Parathyroid adenoma (tissue), 2 donors: ENCODE measurements at regions not wholly inside any gene's neighbourhood (a gene's known extent, or its start where the extent isn't known, plus 50 kb on each side); places are given as distances from the start of the nearest gene placed in this dataset.

Source experiments
- H2AFZ ChIP-seq: fragments of 300-600 bp; sonication (generic); one replicate; pipeline ENCODE4 v1.7.0; 2017; ENCODE audit warnings: antibody characterized with exemption, mild to moderate bottlenecking
- H3K27ac ChIP-seq: fragments of 300-600 bp; sonication (generic); one replicate; pipeline ENCODE4 v1.7.0; 2017
- H3K27me3 ChIP-seq: fragments of 300-600 bp; sonication (generic); one replicate; pipeline ENCODE4 v1.7.0; 2017; ENCODE audit warnings: low read length; ENCODE audit not compliant: control insufficient read depth, insufficient read depth
- H3K36me3 ChIP-seq: fragments of 300-600 bp; sonication (generic); one replicate; pipeline ENCODE4 v1.7.0; 2017; ENCODE audit warnings: low read length; ENCODE audit not compliant: control insufficient read depth, insufficient read depth
- H3K4me1 ChIP-seq: fragments of 300-600 bp; sonication (generic); one replicate; pipeline ENCODE4 v1.7.0; 2017; ENCODE audit warnings: control low read depth
- H3K4me2 ChIP-seq: fragments of 300-600 bp; sonication (generic); one replicate; pipeline ENCODE4 v1.7.0; 2017; ENCODE audit warnings: low read length
- H3K4me3 ChIP-seq: fragments of 300-600 bp; sonication (generic); one replicate; pipeline ENCODE4 v1.7.0; 2017; ENCODE audit warnings: low read depth, low read length
- H3K79me2 ChIP-seq: fragments of 300-600 bp; sonication (generic); one replicate; pipeline ENCODE4 v1.7.0; 2017; ENCODE audit warnings: control low read depth
- H3K9ac ChIP-seq: fragments of 300-600 bp; sonication (generic); one replicate; pipeline ENCODE4 v1.7.0; 2017; ENCODE audit warnings: mild to moderate bottlenecking
- H3K9me3 ChIP-seq: fragments of 300-600 bp; sonication (generic); one replicate; pipeline ENCODE4 v1.7.0; 2017; ENCODE audit warnings: low read length; ENCODE audit not compliant: control insufficient read depth
- TF ChIP-seq, protein P1 (sequence below): fragments of 300-600 bp; sonication (generic); IDR thresholded peaks from one replicate; pipeline ENCODE4 v1.7.0; 2017; ENCODE audit warnings: antibody characterized with exemption, mild to moderate bottlenecking
- donor health status: primary hyperparathyroidism.

DNA sequence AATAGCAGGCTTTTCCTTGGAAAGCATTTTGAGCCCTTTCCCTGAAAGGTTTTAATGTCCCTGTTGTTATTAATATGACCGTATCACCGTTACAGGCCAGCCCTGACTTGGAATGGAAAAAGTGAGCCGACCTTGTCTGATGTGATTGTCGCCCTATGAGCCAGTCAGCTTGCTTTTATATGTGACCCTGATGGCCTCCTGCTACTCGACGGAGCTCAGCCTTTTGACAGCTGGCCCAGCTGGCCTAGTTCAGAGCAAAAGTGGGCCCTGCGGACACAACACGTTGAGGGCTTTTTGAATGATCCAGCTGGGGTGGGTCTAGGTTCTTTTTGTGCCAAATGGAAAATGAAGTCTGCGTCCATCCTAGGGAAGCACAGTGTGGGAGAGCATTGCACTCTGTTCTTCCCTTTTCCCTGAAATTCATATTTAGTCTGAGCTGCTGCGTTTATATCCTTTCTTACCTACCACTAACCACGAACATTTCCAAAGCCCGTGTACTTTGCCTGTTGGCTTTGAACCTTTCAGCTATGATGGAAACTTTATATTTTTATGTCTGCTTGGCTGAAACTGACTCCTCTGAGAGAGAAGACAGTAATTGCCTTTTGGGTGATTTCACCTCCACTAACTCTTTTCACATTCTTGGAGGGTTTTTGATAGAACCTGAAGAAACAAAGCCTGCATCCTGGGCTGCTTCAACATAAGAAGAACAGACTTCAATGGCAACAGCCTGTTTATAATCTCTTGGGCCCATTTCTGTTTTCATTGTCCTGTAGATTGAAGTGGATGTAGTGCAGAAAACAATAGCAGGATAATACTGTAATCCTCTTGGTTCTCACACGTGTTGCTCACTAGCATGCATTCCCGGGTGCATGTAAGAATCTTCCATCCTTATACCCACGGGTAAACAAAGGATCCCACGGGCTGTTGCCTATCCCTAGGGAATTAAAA, 121.8 kb upstream of the HDGFL1 start:
- H3K9me3 ChIP-seq, result no peaks in the 10 kb centered on the region
- no peaks in the 10 kb centered on the region for H3K79me2 ChIP-seq
- no peaks in the 10 kb centered on the region for H3K27me3 ChIP-seq
- H3K36me3 ChIP-seq, result no peaks in the 10 kb centered on the region
- H3K4me2 ChIP-seq, result no peak overlapping the region
- peaks cover 5% of the 10 kb centered on the region for H3K4me1 ChIP-seq
- TF ChIP-seq, protein P1, sequence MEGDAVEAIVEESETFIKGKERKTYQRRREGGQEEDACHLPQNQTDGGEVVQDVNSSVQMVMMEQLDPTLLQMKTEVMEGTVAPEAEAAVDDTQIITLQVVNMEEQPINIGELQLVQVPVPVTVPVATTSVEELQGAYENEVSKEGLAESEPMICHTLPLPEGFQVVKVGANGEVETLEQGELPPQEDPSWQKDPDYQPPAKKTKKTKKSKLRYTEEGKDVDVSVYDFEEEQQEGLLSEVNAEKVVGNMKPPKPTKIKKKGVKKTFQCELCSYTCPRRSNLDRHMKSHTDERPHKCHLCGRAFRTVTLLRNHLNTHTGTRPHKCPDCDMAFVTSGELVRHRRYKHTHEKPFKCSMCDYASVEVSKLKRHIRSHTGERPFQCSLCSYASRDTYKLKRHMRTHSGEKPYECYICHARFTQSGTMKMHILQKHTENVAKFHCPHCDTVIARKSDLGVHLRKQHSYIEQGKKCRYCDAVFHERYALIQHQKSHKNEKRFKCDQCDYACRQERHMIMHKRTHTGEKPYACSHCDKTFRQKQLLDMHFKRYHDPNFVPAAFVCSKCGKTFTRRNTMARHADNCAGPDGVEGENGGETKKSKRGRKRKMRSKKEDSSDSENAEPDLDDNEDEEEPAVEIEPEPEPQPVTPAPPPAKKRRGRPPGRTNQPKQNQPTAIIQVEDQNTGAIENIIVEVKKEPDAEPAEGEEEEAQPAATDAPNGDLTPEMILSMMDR, result no peak
- no peak overlapping the region for H3K27ac ChIP-seq
- H3K4me3 ChIP-seq, result no peak overlapping the region
- H2AFZ ChIP-seq, result peak overlapping the region; percentile 71
- H3K9ac ChIP-seq, result no peak overlapping the region

DNA sequence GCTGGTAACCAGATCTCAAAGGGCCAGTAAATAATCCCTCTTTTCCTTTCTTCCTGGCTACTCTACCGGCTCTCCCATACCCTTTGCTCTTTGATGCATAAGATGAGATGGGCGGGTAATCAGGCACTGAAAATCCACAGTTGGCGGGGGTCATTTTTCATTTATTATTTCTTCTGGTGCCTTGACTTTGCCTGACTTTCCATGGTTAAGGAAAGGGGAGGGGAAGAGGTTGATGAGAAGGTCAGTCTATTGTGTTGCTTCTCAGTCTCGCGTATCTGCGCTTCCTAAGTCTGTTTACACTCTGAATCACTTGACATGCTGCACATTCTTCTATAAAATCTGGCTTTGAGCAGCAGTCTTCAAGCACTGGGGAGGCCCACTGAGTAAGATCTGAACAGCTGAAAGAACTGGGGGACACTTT, 121.1 kb upstream of the HDGFL1 start:
- H3K9ac ChIP-seq, result no peak overlapping the region
- TF ChIP-seq, protein P1, result no peak
- H3K36me3 ChIP-seq, result no peaks in the 10 kb centered on the region
- no peak overlapping the region for H3K4me3 ChIP-seq
- no peaks in the 10 kb centered on the region for H3K9me3 ChIP-seq
- no peaks in the 10 kb centered on the region for H3K79me2 ChIP-seq
- peak overlapping the region; percentile 4 for H2AFZ ChIP-seq
- no peak overlapping the region for H3K4me2 ChIP-seq
- no peaks in the 10 kb centered on the region for H3K27me3 ChIP-seq
- H3K27ac ChIP-seq, result no peak overlapping the region
- H3K4me1 ChIP-seq, result peaks cover 5% of the 10 kb centered on the region

DNA sequence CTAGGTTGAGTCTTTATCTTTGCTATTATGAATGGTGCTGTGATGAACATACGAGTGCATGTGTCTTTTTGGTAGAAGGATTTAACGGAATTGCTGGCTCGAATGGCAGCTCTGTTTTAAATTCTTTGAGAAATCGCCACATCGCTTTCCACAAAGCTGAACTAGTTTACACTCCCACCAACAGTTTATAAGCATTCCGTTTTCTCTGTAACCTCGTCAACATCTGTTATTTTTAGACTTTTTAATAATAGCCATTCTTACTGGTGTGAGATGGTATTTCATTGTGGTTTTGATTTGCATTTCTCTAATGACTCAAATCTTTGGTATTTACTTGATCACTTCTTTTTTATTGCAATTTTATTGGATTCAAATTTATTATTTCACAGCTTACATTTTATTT, 117.4 kb upstream of the HDGFL1 start:
- H3K4me2 ChIP-seq, result no peak overlapping the region
- TF ChIP-seq, protein P1, result no peak
- H3K27ac ChIP-seq, result no peak overlapping the region
- no peaks in the 10 kb centered on the region for H3K27me3 ChIP-seq
- H3K36me3 ChIP-seq, result no peaks in the 10 kb centered on the region
- no peak overlapping the region for H3K4me3 ChIP-seq
- no peaks in the 10 kb centered on the region for H3K9me3 ChIP-seq
- H2AFZ ChIP-seq, result no peak overlapping the region
- H3K79me2 ChIP-seq, result no peaks in the 10 kb centered on the region
- H3K9ac ChIP-seq, result no peak overlapping the region
- H3K4me1 ChIP-seq, result peaks cover 1% of the 10 kb centered on the region

DNA sequence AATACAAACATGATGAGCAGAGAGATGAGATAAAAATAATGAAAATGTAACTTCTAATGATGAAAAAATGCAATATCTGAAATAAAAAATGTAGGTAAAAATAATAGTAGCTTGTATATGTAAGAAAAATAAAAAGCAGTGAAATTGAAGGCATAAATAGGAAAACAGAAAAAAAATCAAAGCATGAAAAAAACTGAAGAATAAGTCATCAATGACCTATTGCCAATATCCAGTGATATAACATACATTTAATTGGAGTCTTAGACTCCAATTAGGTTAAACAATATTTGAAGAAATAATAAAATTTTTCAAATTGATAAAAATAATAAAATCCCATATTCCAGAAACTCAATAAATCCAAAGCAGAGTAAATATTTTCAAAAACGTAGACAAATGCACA, 114.0 kb upstream of the HDGFL1 start:
- no peaks in the 10 kb centered on the region for H3K27me3 ChIP-seq
- no peak overlapping the region for H3K9ac ChIP-seq
- H3K9me3 ChIP-seq, result no peaks in the 10 kb centered on the region
- TF ChIP-seq, protein P1, result no peak
- no peak overlapping the region for H3K27ac ChIP-seq
- H3K79me2 ChIP-seq, result no peaks in the 10 kb centered on the region
- H3K36me3 ChIP-seq, result no peaks in the 10 kb centered on the region
- H2AFZ ChIP-seq, result no peak overlapping the region
- no peak overlapping the region for H3K4me3 ChIP-seq
- no peaks in the 10 kb centered on the region for H3K4me1 ChIP-seq
- H3K4me2 ChIP-seq, result no peak overlapping the region

DNA sequence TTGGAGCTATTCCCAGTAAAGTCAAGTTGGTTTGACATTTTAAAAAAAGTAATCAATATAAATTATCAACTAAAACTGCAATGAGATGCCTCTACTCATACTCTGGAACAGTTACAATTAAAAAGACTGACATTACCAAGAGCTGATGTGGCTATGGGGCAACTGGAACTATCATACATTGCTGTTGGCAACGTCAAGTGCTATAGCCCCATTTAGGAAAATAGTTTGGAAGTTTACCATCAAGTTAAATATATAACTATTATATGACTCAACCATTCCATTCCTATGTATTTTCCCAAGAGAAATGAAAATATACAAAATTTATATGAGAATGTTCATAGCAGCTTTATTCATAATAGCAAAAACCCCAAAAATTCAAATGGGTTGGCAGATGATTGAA, 111.4 kb upstream of the HDGFL1 start:
- Histone ChIP-seq H3K9ac (no peak overlapping the region), H3K4me1 (no peaks in the 10 kb centered on the region), H3K27me3 (no peaks in the 10 kb centered on the region), H3K27ac (no peak overlapping the region), H3K36me3 (no peaks in the 10 kb centered on the region), H3K79me2 (no peaks in the 10 kb centered on the region), H3K4me3 (no peak overlapping the region), H3K9me3 (no peaks in the 10 kb centered on the region), H3K4me2 (no peak overlapping the region), H2AFZ (no peak overlapping the region)
- TF ChIP-seq, protein P1, result no peak
